Hepatocyte (in vitro differentiated cells): ENCODE measurements at regions not wholly inside any gene's neighbourhood (a gene's known extent, or its start where the extent isn't known, plus 50 kb on each side); places are given as distances from the start of the nearest gene placed in this dataset.

Experiments
- DNase-seq: peaks from one replicate; pipeline ENCODE4 v3.0.0-alpha.2; 2016; ENCODE audit warnings: low spot score
- H2AFZ ChIP-seq: fragments of 200-600 bp; sonication (generic); 2 replicates; pipeline ENCODE4 v1.6.0; 2016; ENCODE audit warnings: antibody characterized with exemption, mild to moderate bottlenecking
- H3K27ac ChIP-seq: fragments of 200-600 bp; sonication (generic); 2 replicates; pipeline ENCODE4 v1.5.1; 2016; ENCODE audit warnings: mild to moderate bottlenecking
- H3K27me3 ChIP-seq: fragments of 200-600 bp; sonication (generic); 2 replicates; pipeline ENCODE4 v1.6.1; 2016
- H3K36me3 ChIP-seq: fragments of 200-600 bp; sonication (generic); replicated peaks from 2 replicates; pipeline ENCODE4 v1.5.1; 2016; ENCODE audit warnings: low read depth; ENCODE audit not compliant: insufficient read depth
- H3K4me1 ChIP-seq: fragments of 200-600 bp; sonication (generic); 2 replicates; pipeline ENCODE4 v1.5.1; 2016; ENCODE audit warnings: mild to moderate bottlenecking, moderate library complexity; ENCODE audit not compliant: insufficient read depth
- H3K4me2 ChIP-seq: fragments of 200-600 bp; sonication (generic); 2 replicates; pipeline ENCODE4 v1.6.0; 2016
- H3K4me3 ChIP-seq: fragments of 200-600 bp; sonication (generic); 2 replicates; pipeline ENCODE4 v1.5.1; 2016; ENCODE audit warnings: mild to moderate bottlenecking
- H3K79me2 ChIP-seq: fragments of 200-600 bp; sonication (generic); 2 replicates; pipeline ENCODE4 v1.6.0; 2017; ENCODE audit warnings: mild to moderate bottlenecking
- H3K9me2 ChIP-seq: fragments of 200-600 bp; sonication (generic); replicated peaks from 2 replicates; pipeline ENCODE4 v1.6.0; 2017; ENCODE audit warnings: mild to moderate bottlenecking; ENCODE audit not compliant: insufficient read depth
- H3K9me3 ChIP-seq: fragments of 200-600 bp; sonication (generic); 2 replicates; pipeline ENCODE4 v1.5.1; 2016; ENCODE audit warnings: low read depth, mild to moderate bottlenecking
- H4K20me1 ChIP-seq: fragments of 200-600 bp; sonication (generic); 2 replicates; pipeline ENCODE4 v1.6.0; 2016; ENCODE audit warnings: mild to moderate bottlenecking; ENCODE audit not compliant: insufficient read depth, poor library complexity, severe bottlenecking
- CTCF ChIP-seq: fragments of 200-600 bp; sonication (generic); IDR thresholded peaks from 2 replicates; pipeline ENCODE4 v1.5.1; 2016; ENCODE audit warnings: antibody characterized with exemption, mild to moderate bottlenecking; ENCODE audit not compliant: poor library complexity
- EZH2 ChIP-seq: fragments of 200-600 bp; sonication (generic); IDR thresholded peaks from 2 replicates; pipeline ENCODE4 v1.6.1; 2016; ENCODE audit warnings: antibody characterized with exemption, mild to moderate bottlenecking, borderline replicate concordance
- EZH2phosphoT487 ChIP-seq: fragments of 200-600 bp; sonication (generic); IDR thresholded peaks from one replicate; pipeline ENCODE4 v1.6.1; 2018; ENCODE audit warnings: antibody characterized with exemption, mild to moderate bottlenecking, low read depth, moderate library complexity; ENCODE audit not compliant: unreplicated experiment, severe bottlenecking
- WGBS: methylation state at CpG from one replicate; pipeline ENCODE4 v1.1.6; 2016; ENCODE audit warnings: low lambda C conversion rate; ENCODE audit errors: missing lambda C conversion rate; 5-methylcytosine and 5-hydroxymethylcytosine counted together

DNA sequence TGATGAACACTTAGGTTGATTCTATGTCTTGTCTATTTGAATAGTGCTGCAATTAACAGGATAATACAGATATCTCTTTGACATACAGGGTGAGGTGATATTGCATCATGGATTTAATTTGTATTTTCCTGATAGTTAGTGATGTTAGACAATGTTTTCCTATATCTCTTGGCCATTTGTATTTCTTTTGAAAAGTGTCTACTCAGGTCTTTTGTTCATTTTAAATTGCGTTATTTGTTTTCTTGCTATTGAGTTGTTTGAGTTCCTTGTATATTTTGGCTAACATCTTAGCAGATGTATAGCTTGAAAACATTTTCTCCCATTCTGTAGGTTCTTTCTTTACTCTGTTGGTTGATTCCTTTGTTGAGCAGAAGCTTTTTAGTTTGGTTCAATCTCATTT, 460.6 kb downstream of the CCDC91 start:
- no peak overlapping the region for H3K4me2 ChIP-seq
- no peaks in the 10 kb centered on the region for H3K4me1 ChIP-seq
- no peaks in the 10 kb centered on the region for H4K20me1 ChIP-seq
- no peak overlapping the region for H2AFZ ChIP-seq
- TF ChIP-seq EZH2 (no peak), CTCF (no peak), EZH2phosphoT487 (no peak)
- H3K4me3 ChIP-seq: no peak overlapping the region
- H3K9me3 ChIP-seq: no peaks in the 10 kb centered on the region
- H3K9me2 ChIP-seq: no peaks in the 10 kb centered on the region
- H3K27me3 ChIP-seq: no peaks in the 10 kb centered on the region
- H3K79me2 ChIP-seq: no peaks in the 10 kb centered on the region
- DNase-seq: no peak
- no peaks in the 10 kb centered on the region for H3K36me3 ChIP-seq
- H3K27ac ChIP-seq: no peak overlapping the region
- 100% methylated on average over 1 of the region's 1 CpG for WGBS

DNA sequence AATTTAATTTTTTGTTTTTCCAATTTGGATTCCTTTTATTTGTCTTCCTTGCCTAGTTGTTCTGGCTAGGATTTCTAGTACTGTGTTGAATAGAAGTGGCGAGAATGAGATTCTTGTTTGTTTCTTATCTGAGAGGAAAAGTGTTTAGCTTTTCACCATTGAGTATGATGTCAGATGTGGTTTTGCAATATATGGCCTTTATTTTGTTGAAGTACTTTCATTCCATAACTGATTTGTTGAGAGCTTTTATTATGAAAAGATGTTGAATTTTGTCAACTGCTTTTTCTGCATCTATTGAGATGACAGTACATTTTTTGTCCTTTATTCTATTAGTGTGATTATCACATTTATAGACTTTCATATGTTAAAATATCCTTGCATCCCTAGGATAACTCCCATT, 462.0 kb downstream of the CCDC91 start:
- Histone ChIP-seq H3K4me2 (no peak overlapping the region), H3K36me3 (no peaks in the 10 kb centered on the region), H3K9me2 (no peaks in the 10 kb centered on the region), H3K79me2 (no peaks in the 10 kb centered on the region), H3K4me1 (no peaks in the 10 kb centered on the region), H3K4me3 (no peak overlapping the region), H3K27ac (no peak overlapping the region), H3K27me3 (no peaks in the 10 kb centered on the region), H3K9me3 (no peaks in the 10 kb centered on the region), H4K20me1 (no peaks in the 10 kb centered on the region), H2AFZ (no peak overlapping the region)
- WGBS: 75% methylated on average over 1 of the region's 1 CpG
- DNase-seq: no peak
- no peak for TF ChIP-seq EZH2phosphoT487
- TF ChIP-seq EZH2: no peak
- TF ChIP-seq CTCF: no peak

DNA sequence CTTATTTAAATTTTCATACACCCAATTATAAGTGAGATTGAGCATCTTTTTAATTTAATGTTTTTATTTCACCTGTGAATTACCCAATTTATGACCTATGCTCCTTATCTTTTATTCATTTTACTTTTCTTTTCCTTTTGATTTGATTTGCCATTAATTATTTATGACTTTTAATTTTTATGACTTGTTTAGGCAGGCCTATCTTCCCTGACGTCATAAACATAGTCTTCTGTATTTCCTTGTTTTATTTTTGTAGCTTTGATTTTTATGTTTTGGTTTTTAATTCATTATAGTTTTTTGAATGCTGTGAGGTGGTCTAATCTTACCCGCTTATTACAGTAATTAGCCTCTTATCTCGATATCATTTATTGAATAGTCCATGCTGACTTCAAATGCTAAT, 467.1 kb upstream of the FAR2 start:
- Histone ChIP-seq H2AFZ (no peak overlapping the region), H3K9me3 (no peaks in the 10 kb centered on the region), H3K9me2 (no peaks in the 10 kb centered on the region), H3K4me1 (no peaks in the 10 kb centered on the region), H3K36me3 (no peaks in the 10 kb centered on the region), H3K4me3 (no peak overlapping the region), H4K20me1 (no peaks in the 10 kb centered on the region), H3K27me3 (no peaks in the 10 kb centered on the region), H3K27ac (no peak overlapping the region), H3K4me2 (no peak overlapping the region), H3K79me2 (no peaks in the 10 kb centered on the region)
- DNase-seq: no peak
- WGBS: 92% methylated on average over 3 of the region's 3 CpGs
- TF ChIP-seq CTCF (no peak), EZH2phosphoT487 (no peak), EZH2 (no peak)

GRCh38 chr12:28683366-28683765, 465.7 kb upstream of the FAR2 start:
- no peaks in the 10 kb centered on the region for H3K36me3 ChIP-seq
- H2AFZ ChIP-seq: no peak overlapping the region
- no peaks in the 10 kb centered on the region for H3K4me1 ChIP-seq
- WGBS: 84% methylated on average over 4 of the region's 4 CpGs
- no peaks in the 10 kb centered on the region for H4K20me1 ChIP-seq
- DNase-seq: no peak
- no peak for TF ChIP-seq EZH2phosphoT487
- no peak for TF ChIP-seq CTCF
- no peak for TF ChIP-seq EZH2
- H3K4me3 ChIP-seq: no peak overlapping the region
- no peak overlapping the region for H3K27ac ChIP-seq
- no peaks in the 10 kb centered on the region for H3K27me3 ChIP-seq
- H3K79me2 ChIP-seq: no peaks in the 10 kb centered on the region
- no peaks in the 10 kb centered on the region for H3K9me3 ChIP-seq
- no peak overlapping the region for H3K4me2 ChIP-seq
- H3K9me2 ChIP-seq: no peaks in the 10 kb centered on the region
